Loucy (cell line): ENCODE measurements at regions not wholly inside any gene's neighbourhood (a gene's known extent, or its start where the extent isn't known, plus 50 kb on each side); places are given as distances from the start of the nearest gene placed in this dataset.

Experiments used
- H2AFZ ChIP-seq: fragments of 200-600 bp; sonication (generic); 2 replicates; pipeline ENCODE4 v1.6.0; 2016; ENCODE audit warnings: antibody characterized with exemption, mild to moderate bottlenecking, low read length, moderate library complexity
- H3F3A ChIP-seq: fragments of 200-600 bp; 2 replicates; pipeline ENCODE4 v1.6.0; 2016; ENCODE audit warnings: antibody characterized with exemption, low read depth, mild to moderate bottlenecking
- H3K27me3 ChIP-seq: fragments of 200-600 bp; sonication (generic); 2 replicates; pipeline ENCODE4 v1.6.1; 2014; ENCODE audit warnings: low read length, mild to moderate bottlenecking; ENCODE audit not compliant: insufficient read depth, poor library complexity, severe bottlenecking
- H3K36me3 ChIP-seq: fragments of 200-600 bp; sonication (generic); 2 replicates; pipeline ENCODE4 v1.6.1; 2016; ENCODE audit warnings: low read length; ENCODE audit not compliant: insufficient read depth
- H3K4me1 ChIP-seq: fragments of 200-600 bp; sonication (generic); 2 replicates; pipeline ENCODE4 v1.5.1; 2014; ENCODE audit warnings: low read length, mild to moderate bottlenecking; ENCODE audit not compliant: insufficient read depth, poor library complexity, severe bottlenecking
- H3K4me2 ChIP-seq: fragments of 200-600 bp; sonication (generic); 2 replicates; pipeline ENCODE4 v1.6.0; 2014; ENCODE audit warnings: antibody characterized with exemption, low read length, low read depth, mild to moderate bottlenecking; ENCODE audit not compliant: poor library complexity, severe bottlenecking
- H3K4me3 ChIP-seq: fragments of 200-600 bp; sonication (generic); 2 replicates; pipeline ENCODE4 v1.5.1; 2014; ENCODE audit warnings: low read length, mild to moderate bottlenecking, mixed read lengths; ENCODE audit not compliant: poor library complexity, severe bottlenecking
- H3K79me2 ChIP-seq: fragments of 200-600 bp; sonication (generic); 2 replicates; pipeline ENCODE4 v1.6.1; 2014; ENCODE audit warnings: low read length; ENCODE audit not compliant: insufficient read depth
- H3K9ac ChIP-seq: fragments of 200-600 bp; sonication (generic); 2 replicates; pipeline ENCODE4 v1.6.0; 2014; ENCODE audit warnings: mild to moderate bottlenecking, low read depth, low read length, moderate library complexity; ENCODE audit not compliant: poor library complexity, severe bottlenecking
- H3K9me2 ChIP-seq: fragments of 200-600 bp; sonication (generic); replicated peaks from 2 replicates; pipeline ENCODE4 v1.6.1; 2016; ENCODE audit warnings: low read depth, low read length, mixed read lengths
- H3K9me3 ChIP-seq: fragments of 200-600 bp; sonication (generic); 2 replicates; pipeline ENCODE4 v1.6.1; 2014; ENCODE audit warnings: mild to moderate bottlenecking, antibody characterized with exemption, low read length, low read depth; ENCODE audit not compliant: insufficient read depth
- H4K20me1 ChIP-seq: fragments of 200-600 bp; sonication (generic); 2 replicates; pipeline ENCODE4 v1.6.0; 2014; ENCODE audit warnings: antibody characterized with exemption, low read length, mild to moderate bottlenecking; ENCODE audit not compliant: insufficient read depth, poor library complexity, severe bottlenecking
- CTCF ChIP-seq: fragments of 200-600 bp; sonication (generic); conservative IDR thresholded peaks from 2 replicates; pipeline ENCODE4 v1.5.1; 2014; ENCODE audit warnings: mild to moderate bottlenecking, antibody characterized with exemption, low read length
- EZH2phosphoT487 ChIP-seq: fragments of 200-600 bp; IDR thresholded peaks from 2 replicates; pipeline ENCODE4 v1.6.1; 2018; ENCODE audit warnings: antibody characterized with exemption, mild to moderate bottlenecking, moderate library complexity, borderline replicate concordance

DNA sequence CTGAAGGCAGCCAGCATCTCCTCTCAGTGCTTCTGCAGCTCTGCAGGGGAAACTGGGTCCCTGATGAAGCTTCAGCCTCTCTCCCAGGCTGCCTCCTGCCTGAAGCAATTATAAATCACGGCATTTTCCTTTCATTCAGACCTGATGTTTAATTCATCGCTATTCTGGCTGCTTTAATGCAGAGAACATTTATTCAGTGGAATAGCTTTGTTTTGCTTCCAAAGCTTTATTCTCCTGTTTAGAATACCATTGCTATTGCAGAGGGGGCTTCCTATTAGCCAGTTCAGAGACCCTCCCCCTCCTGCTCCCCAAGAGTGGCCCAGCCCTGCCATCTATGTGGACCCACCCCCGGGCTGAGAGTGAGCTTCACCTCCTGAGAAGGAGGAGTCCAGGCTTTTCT lies 255.6 kb downstream of the LRFN2 start:
- TF ChIP-seq EZH2phosphoT487, result no peak
- TF ChIP-seq CTCF, result no peak
- Histone ChIP-seq H3K4me2 (no peak overlapping the region), H3F3A (no peaks in the 10 kb centered on the region), H3K36me3 (no peaks in the 10 kb centered on the region), H2AFZ (no peak overlapping the region), H3K4me1 (peaks cover 8% of the 10 kb centered on the region), H3K79me2 (no peaks in the 10 kb centered on the region), H3K27me3 (no peaks in the 10 kb centered on the region), H3K9ac (no peak overlapping the region), H3K9me3 (no peaks in the 10 kb centered on the region), H3K9me2 (no peaks in the 10 kb centered on the region), H3K4me3 (no peak overlapping the region), H4K20me1 (no peaks in the 10 kb centered on the region)

- Histone ChIP-seq H3K9me2 (no peaks in the 10 kb centered on the region), H3K36me3 (no peaks in the 10 kb centered on the region)
Measured at GRCh38 chr6:40330301-40330721, 256.9 kb downstream of the LRFN2 start.

DNA sequence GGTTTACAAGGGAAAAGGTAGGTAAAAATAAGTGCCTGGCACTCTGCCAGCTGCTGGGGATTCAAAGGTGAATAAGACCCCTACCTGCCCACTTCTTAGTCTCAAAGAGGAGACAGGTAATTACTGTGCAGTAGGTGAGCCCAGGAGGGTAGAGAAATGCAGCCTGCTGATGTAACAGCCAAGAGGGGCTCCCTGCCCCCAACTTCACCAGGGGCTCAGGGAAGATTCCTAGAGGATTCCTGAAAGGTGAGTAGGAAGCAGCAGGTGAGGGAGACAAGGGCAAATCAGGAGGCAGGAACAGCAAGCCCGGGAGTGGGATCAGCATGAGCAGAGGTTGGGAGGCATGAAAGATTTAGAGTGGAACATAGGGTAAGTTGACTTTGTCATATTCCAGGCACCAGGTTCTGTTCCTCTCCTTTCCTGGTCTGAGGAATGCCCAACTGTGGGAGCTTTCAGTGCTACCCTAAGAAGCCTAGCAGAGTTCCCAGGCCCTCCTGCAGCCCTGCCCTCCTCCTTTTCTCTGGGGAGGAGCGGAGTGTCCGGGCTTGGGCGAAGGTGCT lies 258.1 kb downstream of the LRFN2 start:
- Histone ChIP-seq H3K4me1 (peaks cover 8% of the 10 kb centered on the region), H3K4me2 (no peak overlapping the region), H3K4me3 (no peak overlapping the region), H3K9me2 (no peaks in the 10 kb centered on the region), H3K9ac (no peak overlapping the region), H3K27me3 (no peaks in the 10 kb centered on the region), H4K20me1 (no peaks in the 10 kb centered on the region), H2AFZ (no peak overlapping the region), H3K79me2 (no peaks in the 10 kb centered on the region), H3F3A (no peaks in the 10 kb centered on the region), H3K36me3 (no peaks in the 10 kb centered on the region), H3K9me3 (no peaks in the 10 kb centered on the region)
- TF ChIP-seq CTCF, result no peak
- no peak for TF ChIP-seq EZH2phosphoT487

More at GRCh38 chr6:40330301-40330721, 256.9 kb downstream of the LRFN2 start:
- H2AFZ ChIP-seq, result no peak overlapping the region
- H3K9ac ChIP-seq, result no peak overlapping the region
- H3F3A ChIP-seq, result no peaks in the 10 kb centered on the region
- peaks cover 8% of the 10 kb centered on the region for H3K4me1 ChIP-seq
- H3K27me3 ChIP-seq, result no peaks in the 10 kb centered on the region
- no peaks in the 10 kb centered on the region for H4K20me1 ChIP-seq
- no peak overlapping the region for H3K4me2 ChIP-seq
- no peak for TF ChIP-seq EZH2phosphoT487
- TF ChIP-seq CTCF, result no peak
- H3K79me2 ChIP-seq, result no peaks in the 10 kb centered on the region
- H3K4me3 ChIP-seq, result no peak overlapping the region
- H3K9me3 ChIP-seq, result no peaks in the 10 kb centered on the region
